ENCODE measurements at regions not wholly inside any gene's neighbourhood (a gene's known extent, or its start where the extent isn't known, plus 50 kb on each side); places are given as distances from the start of the nearest gene placed in this dataset.

DNA sequence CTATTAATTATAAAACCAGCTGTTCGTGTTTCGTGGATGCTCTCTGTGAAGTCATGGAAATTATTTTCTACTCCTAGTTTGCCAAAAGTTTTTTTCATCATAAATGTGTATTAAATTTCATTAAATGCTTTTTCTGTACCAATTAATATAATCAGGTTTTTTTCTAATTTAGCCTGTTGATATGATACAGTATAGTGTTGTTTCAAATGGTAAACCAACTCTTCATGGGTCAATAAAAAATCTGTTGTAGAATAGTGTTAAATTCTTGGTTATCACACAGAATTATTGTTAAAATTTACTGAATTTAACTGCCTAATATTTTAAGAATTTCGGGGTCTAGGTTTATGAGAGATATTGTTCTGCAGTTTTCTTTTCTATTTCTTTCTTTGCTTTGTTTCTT, 505.9 kb upstream of the MANEA start:
- ATAC-seq (no peak), DNase-seq (ENCODE audit: low spot score) (no peak)
- intact Hi-C loops (cut with DNase I): no loop called here

DNA sequence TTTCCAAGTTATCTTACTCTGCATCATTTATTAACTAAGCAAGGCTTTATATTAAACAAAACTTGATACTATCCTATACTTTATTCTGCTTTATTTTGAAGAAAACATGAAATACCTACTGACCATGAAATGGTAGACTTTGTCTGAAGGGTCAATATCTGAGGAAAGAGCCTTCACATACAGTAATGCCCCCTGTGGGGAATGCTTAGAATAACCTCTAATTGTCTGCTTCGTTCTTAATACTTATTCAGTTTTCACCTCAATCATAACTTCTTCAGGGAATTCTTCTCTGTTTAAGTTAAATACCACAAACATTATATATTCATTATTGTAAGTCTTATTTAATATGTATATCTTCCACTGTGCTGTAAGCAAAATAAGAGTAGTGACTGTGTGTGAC, 498.9 kb upstream of the MANEA start:
- DNase-seq (ENCODE audit: low spot score): no peak
- ATAC-seq: no peak
- intact Hi-C loops (cut with DNase I): no loop called here

- intact Hi-C loops (cut with DNase I): no loop called here
- no peak for ATAC-seq
- no peak for DNase-seq (ENCODE audit: low spot score)
These were observed 496.1 kb upstream of the MANEA start for GRCh38 chr6:95081231-95081630.

- intact Hi-C loops (cut with DNase I): no loop called here
- ATAC-seq (no peak), DNase-seq (ENCODE audit: low spot score) (no peak)
These were observed 495.4 kb upstream of the MANEA start for GRCh38 chr6:95081949-95082348.

DNA sequence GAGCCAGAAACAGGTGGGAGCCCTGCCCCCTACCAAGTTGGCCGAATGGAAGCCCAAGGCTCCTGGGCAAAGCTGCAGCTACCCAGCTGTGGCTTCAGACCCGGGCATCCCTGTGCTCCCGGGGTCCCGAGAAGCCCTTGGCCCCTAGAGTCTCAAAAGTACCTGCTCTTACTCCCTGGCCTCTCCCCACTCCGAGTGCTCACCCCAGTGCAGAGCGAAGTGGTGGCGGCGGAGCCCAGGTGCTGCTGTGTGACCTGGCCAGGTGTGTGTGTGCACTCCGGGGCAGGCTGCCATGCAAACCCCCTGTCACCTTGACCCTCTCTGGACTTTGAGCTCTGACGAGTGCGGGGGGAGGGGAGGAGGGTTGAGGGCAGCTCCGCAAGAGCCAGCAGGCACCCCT, 493.8 kb upstream of the MANEA start:
- DNase-seq (ENCODE audit: low spot score): no peak
- ATAC-seq: peak; percentile 41
- intact Hi-C loops (cut with DNase I): no loop called here

DNA sequence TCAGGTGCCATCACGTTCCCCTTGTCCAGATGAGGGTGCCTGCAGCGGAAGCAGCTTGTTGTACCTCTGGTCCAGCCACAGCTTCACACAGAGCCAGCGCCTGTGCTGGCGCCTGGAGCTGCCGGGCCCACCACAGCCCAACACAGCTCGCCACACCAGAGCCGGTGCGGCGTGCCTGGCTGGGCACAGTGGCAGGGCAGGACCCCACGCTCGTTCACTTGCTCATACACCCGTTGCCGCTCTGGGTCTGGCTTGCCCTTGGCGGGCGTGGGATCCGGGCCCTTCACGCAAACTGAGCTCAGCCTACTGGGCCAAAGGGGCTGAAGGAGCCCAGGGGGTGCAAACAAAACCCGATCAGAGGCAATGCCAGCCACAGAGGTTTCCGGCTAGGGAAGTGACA, 492.5 kb upstream of the MANEA start:
- ATAC-seq (no peak), DNase-seq (ENCODE audit: low spot score) (no peak)
- intact Hi-C loops (cut with DNase I): no loop called here

DNA sequence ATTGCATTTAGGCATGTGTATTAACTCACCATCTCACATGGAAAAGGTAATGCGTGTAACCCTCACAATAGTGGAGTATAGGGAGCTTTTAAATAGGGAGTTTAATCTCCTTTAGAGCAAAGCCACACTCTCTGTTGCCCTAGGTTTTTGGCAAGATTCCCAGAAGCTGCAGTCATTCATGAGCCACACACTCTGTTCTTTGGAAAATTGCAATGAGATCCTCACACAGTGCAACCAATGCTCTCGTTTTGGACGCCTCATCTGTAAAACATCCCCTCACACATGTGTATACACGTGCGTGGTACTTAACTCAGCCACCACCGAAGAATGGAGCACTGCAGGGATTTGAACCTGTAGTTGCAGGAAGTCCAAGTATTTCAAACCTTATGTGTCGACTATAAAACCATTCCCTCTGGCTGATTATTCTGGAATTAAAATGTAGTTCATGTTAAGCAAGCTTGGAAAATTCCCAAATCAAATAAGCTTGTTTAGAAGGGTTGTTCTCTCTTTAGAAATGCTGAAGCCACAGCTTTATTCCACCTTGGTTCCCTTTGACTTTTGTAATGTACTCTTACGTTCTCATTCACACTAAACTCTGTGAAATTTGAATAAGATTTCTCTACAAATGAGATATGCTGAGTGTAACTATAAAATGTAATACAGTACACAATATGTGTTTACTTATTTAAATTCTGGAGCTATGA, 489.8 kb upstream of the MANEA start:
- intact Hi-C loops (cut with DNase I): no loop called here
- DNase-seq (ENCODE audit: low spot score) (no peak), ATAC-seq (peak; percentile 67)

- intact Hi-C loops (cut with DNase I): no loop called here
- ATAC-seq: peak; percentile 68
These were observed 485.4 kb upstream of the MANEA start for GRCh38 chr6:95091823-95092436.

DNA sequence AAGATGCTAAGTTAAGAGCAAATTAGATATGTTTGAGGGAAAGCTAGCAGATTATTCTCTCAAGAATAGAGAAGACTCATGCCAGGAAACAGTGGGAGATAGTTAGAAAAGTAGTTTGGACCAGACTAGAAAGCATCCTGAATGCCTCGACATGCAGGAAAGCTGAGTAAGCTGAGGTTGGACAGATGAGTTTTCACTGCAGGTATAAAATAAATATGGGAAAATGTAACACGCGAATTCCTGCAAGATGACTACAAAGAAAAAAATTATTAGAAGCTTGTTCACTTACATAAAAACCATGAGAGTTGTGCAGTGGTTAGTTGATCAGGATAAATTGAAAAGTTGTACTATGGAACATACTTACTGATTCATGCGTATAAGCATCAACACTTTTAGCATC, 484.2 kb upstream of the MANEA start:
- DNase-seq (ENCODE audit: low spot score) (no peak), ATAC-seq (no peak)
- intact Hi-C loops (cut with DNase I): no loop called here

More at GRCh38 chr6:95091823-95092436, 485.4 kb upstream of the MANEA start:
- no peak for DNase-seq (ENCODE audit: low spot score)

GRCh38 chr6:95094751-95095663, 482.3 kb upstream of the MANEA start:
- intact Hi-C loops (cut with DNase I): no loop called here
- ATAC-seq: no peak
- no peak for DNase-seq (ENCODE audit: low spot score)

GRCh38 chr6:95095855-95096254, 481.5 kb upstream of the MANEA start:
- intact Hi-C loops (cut with DNase I): no loop called here
- DNase-seq (ENCODE audit: low spot score) (no peak), ATAC-seq (no peak)

- intact Hi-C loops (cut with DNase I): no loop called here
- no peak for DNase-seq (ENCODE audit: low spot score)
- ATAC-seq: no peak
These were observed 477.9 kb upstream of the MANEA start for GRCh38 chr6:95099410-95099809.

- DNase-seq (ENCODE audit: low spot score) (no peak), ATAC-seq (no peak)
- intact Hi-C loops (cut with DNase I): no loop called here
These were observed 468.1 kb upstream of the MANEA start for GRCh38 chr6:95109212-95109611.

DNA sequence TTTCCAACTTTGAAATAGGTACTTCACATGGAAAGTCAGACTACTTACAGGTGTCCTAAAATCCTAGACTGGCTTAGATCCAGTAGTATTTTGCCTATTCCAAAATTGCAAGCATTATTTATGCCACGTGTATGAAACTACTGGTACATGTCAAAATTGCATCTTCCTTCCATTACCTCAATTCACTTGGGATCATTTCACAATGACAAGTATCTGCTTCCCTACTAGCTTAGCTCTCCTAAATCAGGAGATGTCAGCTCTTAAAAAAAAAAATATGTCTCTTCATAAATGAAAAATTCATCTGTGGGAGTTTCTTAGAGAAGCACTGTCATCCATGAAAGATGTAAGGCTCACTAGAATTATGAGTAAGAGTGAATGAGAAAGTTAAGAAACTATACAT, 466.6 kb upstream of the MANEA start:
- DNase-seq (ENCODE audit: low spot score) (no peak), ATAC-seq (no peak)
- intact Hi-C loops (cut with DNase I): no loop called here

GRCh38 chr6:95117236-95117635, 460.1 kb upstream of the MANEA start:
- intact Hi-C loops (cut with DNase I): no loop called here

DNA sequence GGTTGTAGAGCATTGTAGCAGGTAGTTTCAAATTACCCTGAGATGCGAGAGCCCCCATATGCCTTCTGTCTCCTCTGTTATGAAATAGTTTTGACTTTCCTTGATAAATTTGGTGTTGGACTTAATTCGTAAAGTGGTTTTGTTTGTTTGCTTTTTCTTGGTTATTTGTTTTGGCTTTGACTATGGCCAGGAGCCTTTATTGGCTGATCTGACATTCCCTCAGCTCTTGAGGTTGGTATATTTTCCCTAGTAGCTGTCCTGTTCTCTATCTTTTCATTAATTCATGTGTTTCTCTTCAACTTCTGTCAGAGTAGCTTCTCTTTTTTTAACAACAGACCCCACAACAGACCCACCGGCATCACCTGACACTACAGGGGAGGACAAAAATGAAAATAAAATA, 457.4 kb upstream of the MANEA start:
- DNase-seq (ENCODE audit: low spot score): no peak
- ATAC-seq: no peak
- intact Hi-C loops (cut with DNase I): no loop called here

More at GRCh38 chr6:95117236-95117635, 460.1 kb upstream of the MANEA start:
- DNase-seq (ENCODE audit: low spot score): no peak
- ATAC-seq: no peak

DNA sequence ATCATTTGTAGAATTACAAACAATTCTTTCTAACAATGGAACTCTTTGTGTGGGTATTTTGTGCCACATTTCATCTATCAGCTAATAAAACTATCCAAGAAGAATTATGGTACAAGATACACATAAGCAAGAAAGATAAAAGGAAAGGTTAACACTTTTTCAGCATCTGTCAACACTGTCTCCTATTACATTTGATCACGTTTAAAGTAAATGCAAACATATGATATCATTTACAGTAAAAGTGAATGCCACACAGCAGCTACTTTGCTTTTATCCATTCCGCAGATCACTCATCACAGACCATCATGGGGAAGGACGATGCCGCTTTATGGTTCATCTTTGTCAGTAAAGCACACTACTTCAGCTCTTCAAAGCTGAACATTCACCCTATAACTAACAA, 456.4 kb upstream of the MANEA start:
- DNase-seq (ENCODE audit: low spot score) (no peak), ATAC-seq (no peak)
- intact Hi-C loops (cut with DNase I): no loop called here

GRCh38 chr6:95127261-95127660, 450.1 kb upstream of the MANEA start:
- no peak for ATAC-seq
- intact Hi-C loops (cut with DNase I): no loop called here
- no peak for DNase-seq (ENCODE audit: low spot score)

- no peak for DNase-seq (ENCODE audit: low spot score)
- ATAC-seq: no peak
- intact Hi-C loops (cut with DNase I): no loop called here
These were observed 448.9 kb upstream of the MANEA start for GRCh38 chr6:95128439-95128838.

- no peak for ATAC-seq
- no peak for DNase-seq (ENCODE audit: low spot score)
- intact Hi-C loops (cut with DNase I): no loop called here
These were observed 448.4 kb upstream of the MANEA start for GRCh38 chr6:95128947-95129346.

All from sciatic nerve (tissue), 2 donors.